H1 (cell line): ENCODE measurements at regions not wholly inside any gene's neighbourhood (a gene's known extent, or its start where the extent isn't known, plus 50 kb on each side); places are given as distances from the start of the nearest gene placed in this dataset.

ENCODE experiments used
- CTCF ChIA-PET: fragments of 300-600 bp; sonication (Branson Sonifier 250); formaldehyde crosslinking; loops from one replicate; lab custom pipeline; 2021; ENCODE audit not compliant: partially characterized antibody; lab: Charles Lee
- POLR2A ChIA-PET: fragments of 300-600 bp; sonication (Branson Sonifier 250); formaldehyde crosslinking; loops from one replicate; lab custom pipeline; 2021; ENCODE audit warnings: inconsistent platforms; ENCODE audit not compliant: partially characterized antibody; lab: Charles Lee
- DNase-seq, 2 experiments: peaks; one replicate each; pipeline versions ENCODE4 v3.0.0 to v3.0.0-alpha.2; 2010 to 2022; ENCODE audit warnings: low spot score in 2 of 2, low read depth in 1 of 2, mixed read lengths in 1 of 2
- FAIRE-seq: peaks from 2 replicates; lab custom pipeline; 2011; peaks lifted over from hg19 to GRCh38; lab: Jason Lieb, UNC
- H2AFZ ChIP-seq: 2 replicates; pipeline ENCODE4 v1.8.1; 2012; ENCODE audit warnings: low read length, inconsistent platforms
- H2AK5ac ChIP-seq: 2 replicates; pipeline ENCODE4 v1.6.1; 2013; ENCODE audit warnings: low read depth, low read length
- H2BK120ac ChIP-seq: replicated peaks from 2 replicates; pipeline ENCODE3; 2013; ENCODE audit warnings: low read depth, low read length, inconsistent platforms
- H2BK12ac ChIP-seq: 2 replicates; pipeline ENCODE4 v1.6.1; 2013; ENCODE audit warnings: low read depth, low read length
- H2BK15ac ChIP-seq: 2 replicates; pipeline ENCODE4 v1.6.1; 2013; ENCODE audit warnings: low read length
- H2BK20ac ChIP-seq: 2 replicates; pipeline ENCODE4 v1.6.1; 2013; ENCODE audit warnings: low read length
- H2BK5ac ChIP-seq: 2 replicates; pipeline ENCODE4 v1.6.1; 2013; ENCODE audit warnings: low read depth, low read length
- H3K14ac ChIP-seq: 2 replicates; pipeline ENCODE4 v1.6.1; 2013; ENCODE audit warnings: inconsistent platforms; ENCODE audit not compliant: insufficient read length
- H3K18ac ChIP-seq: 2 replicates; pipeline ENCODE4 v1.6.1; 2013; ENCODE audit warnings: low read length; ENCODE audit errors: extremely low read depth
- H3K23ac ChIP-seq: 2 replicates; pipeline ENCODE4 v1.6.1; 2013; ENCODE audit warnings: inconsistent platforms; ENCODE audit not compliant: insufficient read length
- H3K23me2 ChIP-seq: 2 replicates; pipeline ENCODE4 v1.6.1; 2013; ENCODE audit warnings: low read depth, low read length
- H3K27ac ChIP-seq: 2 replicates; pipeline ENCODE4 v1.6.1; 2011; ENCODE audit warnings: low read depth, low read length, inconsistent platforms
- H3K27me3 ChIP-seq, 4 experiments: replicated peaks in 1 of 4; 1 replicate in 1 of 4; 2 replicates in 3 of 4; pipeline versions ENCODE4 v1.6.1 to v1.8.1; 2011 to 2013; ENCODE audit warnings: low read length in 3 of 4, mild to moderate bottlenecking in 3 of 4, inconsistent platforms in 2 of 4, mixed read lengths in 2 of 4, moderate library complexity in 1 of 4; ENCODE audit not compliant: control insufficient read depth in 3 of 4, insufficient read depth in 3 of 4; ENCODE audit errors: extremely low read depth in 1 of 4
- H3K36me3 ChIP-seq, 4 experiments: 2 replicates each; pipeline versions ENCODE4 v1.6.1 to v1.8.1; 2011 to 2013; ENCODE audit warnings: mild to moderate bottlenecking in 4 of 4, low read length in 3 of 4, moderate library complexity in 2 of 4, control low read depth in 1 of 4, inconsistent platforms in 1 of 4; ENCODE audit not compliant: insufficient read depth in 4 of 4, control insufficient read depth in 2 of 4
- H3K4ac ChIP-seq: replicated peaks from 2 replicates; pipeline ENCODE3; 2013; ENCODE audit warnings: low read length, low read depth, mixed read lengths, inconsistent platforms; ENCODE audit not compliant: insufficient read length
- H3K4me1 ChIP-seq, 4 experiments: replicated peaks in 1 of 4; 1 replicate in 1 of 4; 2 replicates in 3 of 4; pipeline versions ENCODE4 v1.6.1 to v1.8.1; 2011 to 2013; ENCODE audit warnings: low read length in 3 of 4, inconsistent platforms in 2 of 4, mixed read lengths in 1 of 4; ENCODE audit not compliant: insufficient read depth in 4 of 4, control insufficient read depth in 3 of 4
- H3K4me2 ChIP-seq, 2 experiments: 2 replicates each; pipeline versions ENCODE4 v1.6.1 to v1.8.1; 2011 to 2013; ENCODE audit warnings: low read depth in 2 of 2, low read length in 2 of 2, control low read depth in 1 of 2, inconsistent platforms in 1 of 2, mild to moderate bottlenecking in 1 of 2; ENCODE audit not compliant: insufficient read depth in 1 of 2
- H3K4me3 ChIP-seq, 4 experiments: fragments of 200-600, 300-600 bp in 1 of 4; sonication (generic), shearing (Covaris generic), sonication (Bioruptor Twin) in 1 of 4; 2 replicates each; pipeline versions ENCODE4 v1.5.1 to v1.8.1; 2011 to 2016; ENCODE audit warnings: low read length in 4 of 4, low read depth in 3 of 4, control low read depth in 2 of 4, inconsistent platforms in 2 of 4, mild to moderate bottlenecking in 2 of 4, mixed read lengths in 1 of 4, moderate library complexity in 1 of 4; ENCODE audit not compliant: insufficient read depth in 2 of 4; ENCODE audit errors: extremely low read depth in 1 of 4
- H3K56ac ChIP-seq: replicated peaks from 2 replicates; pipeline ENCODE3; 2013; ENCODE audit warnings: low read depth, mild to moderate bottlenecking, mixed read lengths, low read length, inconsistent platforms; ENCODE audit not compliant: insufficient read length
- H3K79me1 ChIP-seq: 2 replicates; pipeline ENCODE4 v1.6.1; 2013; ENCODE audit warnings: low read depth, low read length, control low read depth
- H3K79me2 ChIP-seq, 2 experiments: 2 replicates each; pipeline versions ENCODE4 v1.6.1 to v1.8.1; 2012 to 2013; ENCODE audit warnings: low read length in 2 of 2, mild to moderate bottlenecking in 2 of 2, inconsistent platforms in 1 of 2; ENCODE audit not compliant: insufficient read depth in 2 of 2, control insufficient read depth in 1 of 2
- H3K9ac ChIP-seq, 4 experiments: replicated peaks in 1 of 4; 1 replicate in 1 of 4; 2 replicates in 3 of 4; pipeline versions ENCODE4 v1.6.1 to v1.8.1; 2011 to 2013; ENCODE audit warnings: low read depth in 3 of 4, low read length in 3 of 4, control low read depth in 2 of 4, mild to moderate bottlenecking in 2 of 4, moderate library complexity in 2 of 4, inconsistent platforms in 1 of 4; ENCODE audit errors: extremely low read depth in 1 of 4
- H3K9me3 ChIP-seq, 2 experiments: 2 replicates each; pipeline versions ENCODE4 v1.6.1 to v1.8.1; 2012 to 2013; ENCODE audit warnings: mild to moderate bottlenecking in 2 of 2, moderate library complexity in 2 of 2, control low read depth in 1 of 2, inconsistent platforms in 1 of 2, low read depth in 1 of 2, low read length in 1 of 2, mixed read lengths in 1 of 2; ENCODE audit not compliant: insufficient read depth in 2 of 2
- H4K20me1 ChIP-seq, 2 experiments: replicated peaks in 1 of 2; 2 replicates each; pipeline versions ENCODE3 to v1.8.1; 2011 to 2013; ENCODE audit warnings: inconsistent platforms in 2 of 2, low read length in 2 of 2, mild to moderate bottlenecking in 1 of 2; ENCODE audit not compliant: insufficient read depth in 2 of 2, control insufficient read depth in 1 of 2
- H4K5ac ChIP-seq: 2 replicates; pipeline ENCODE4 v1.6.1; 2013; ENCODE audit warnings: low read length, low read depth, mixed read lengths, inconsistent platforms; ENCODE audit not compliant: insufficient read length
- H4K8ac ChIP-seq: 2 replicates; pipeline ENCODE4 v1.8.0; 2013; ENCODE audit warnings: mild to moderate bottlenecking, moderate library complexity, low read length, inconsistent platforms; ENCODE audit not compliant: insufficient read depth; ENCODE audit errors: extremely low read depth
- H4K91ac ChIP-seq: replicated peaks from 2 replicates; pipeline ENCODE3; 2013; ENCODE audit warnings: low read length, mixed read lengths, inconsistent platforms; ENCODE audit not compliant: insufficient read length
- ASH2L ChIP-seq: fragments of 200-600, 300-600 bp; sonication (generic); IDR thresholded peaks from one replicate; pipeline ENCODE4 v1.7.1; 2017; ENCODE audit warnings: low read length
- ATF2 ChIP-seq: IDR thresholded peaks from 2 replicates; pipeline ENCODE4 v1.6.1; 2012; ENCODE audit warnings: low read length, inconsistent platforms
- BACH1 ChIP-seq: IDR thresholded peaks from 2 replicates; pipeline ENCODE4 v1.6.1; 2012; ENCODE audit warnings: low read length, improper control_type of control experiment
- EGR1 ChIP-seq: IDR thresholded peaks from 2 replicates; pipeline ENCODE4 v1.6.1; 2011; ENCODE audit warnings: low read depth, low read length, borderline replicate concordance
- KDM5A ChIP-seq: fragments of 200-600 bp; IDR thresholded peaks from 2 replicates; pipeline ENCODE4 v1.7.1; 2012; ENCODE audit warnings: mild to moderate bottlenecking, low read length, inconsistent platforms, mixed read lengths
- MAFK ChIP-seq: IDR thresholded peaks from 2 replicates; pipeline ENCODE4 v1.6.1; 2012; ENCODE audit warnings: low read depth, mild to moderate bottlenecking, improper control_type of control experiment, low read length
- TEAD4 ChIP-seq: IDR thresholded peaks from 2 replicates; pipeline ENCODE4 v1.6.1; 2012; ENCODE audit warnings: low read depth, low read length, inconsistent platforms, mixed read lengths
- WGBS, 2 experiments: shearing (Covaris generic) in 1 of 2; methylation state at CpG; one replicate each; pipeline versions ENCODE4 v1.1.6 to v1.1.7; 2013 to 2015; ENCODE audit warnings: low lambda C conversion rate in 2 of 2, mixed read lengths in 2 of 2, inconsistent platforms in 1 of 2, low coverage in 1 of 2, missing lambda C conversion rate in 1 of 2; ENCODE audit not compliant: insufficient replicate concordance in 2 of 2, insufficient coverage in 1 of 2, insufficient read length in 1 of 2; ENCODE audit errors: extremely low coverage in 1 of 2, missing lambda C conversion rate in 1 of 2; 5-methylcytosine and 5-hydroxymethylcytosine counted together

GRCh38 chrX:6661736-6662135 lies 126.8 kb upstream of the VCX3A start:
- no peak overlapping the region for H3K56ac ChIP-seq

More at GRCh38 chrX:6661736-6662135, 126.8 kb upstream of the VCX3A start:
- CTCF ChIA-PET = no interaction called here
- Histone ChIP-seq H3K79me2 (no peaks in the 10 kb centered on the region), H2BK5ac (no peak overlapping the region), H2BK120ac (no peak overlapping the region), H2BK12ac (no peak overlapping the region), H3K18ac (no peak overlapping the region), H3K9me3 (peaks cover 5 to 7% of the 10 kb centered on the region in 2 experiments; a peak in 2 of 4 replicates), H4K91ac (no peak overlapping the region), H3K79me1 (no peaks in the 10 kb centered on the region), H3K4me1 (no peaks in the 10 kb centered on the region; a peak in 2 of 7 replicates), H4K5ac (no peak overlapping the region), H3K23me2 (no peaks in the 10 kb centered on the region), H3K9ac (no peak overlapping the region), H3K14ac (no peak overlapping the region), H3K23ac (no peak overlapping the region), H3K4ac (no peak overlapping the region), H3K4me3 (no peak overlapping the region), H2AFZ (no peak overlapping the region), H2BK20ac (no peak overlapping the region), H2AK5ac (no peak overlapping the region), H2BK15ac (no peak overlapping the region), H4K20me1 (no peaks in the 10 kb centered on the region), H3K36me3 (peaks cover 0 to 2% (median 0%) of the 10 kb centered on the region in 4 experiments; a peak in 1 of 8 replicates), H4K8ac (no peak overlapping the region), H3K27ac (no peak overlapping the region), H3K27me3 (no peaks in the 10 kb centered on the region), H3K4me2 (no peak overlapping the region)
- FAIRE-seq (no peak), DNase-seq (no peak)
- WGBS, 2 experiments = 83% methylated on average over 4 of the region's 4 CpGs; no CpG with 5 or more reads in 1 of the 2 experiments
- POLR2A ChIA-PET = no interaction called here
- no peak for TF ChIP-seq KDM5A
- TF ChIP-seq TEAD4 = no peak
- TF ChIP-seq ASH2L = no peak
- no peak for TF ChIP-seq MAFK
- TF ChIP-seq ATF2 = no peak
- TF ChIP-seq EGR1 = no peak
- TF ChIP-seq BACH1 = no peak
